Endothelial cell of umbilical vein (primary cell): ENCODE measurements at regions not wholly inside any gene's neighbourhood (a gene's known extent, or its start where the extent isn't known, plus 50 kb on each side); places are given as distances from the start of the nearest gene placed in this dataset.

Experiments
- BruUV-seq: library from RNA; stranded (reverse); fragments of 400-500 nt; replicated peaks from 2 replicates; lab custom pipeline; 2021; lab: Mats Ljungman, UMichigan
- CTCF ChIA-PET: fragments of 300-600, 350-600 bp; sonication (Branson Sonifier 250); formaldehyde crosslinking; loops from one replicate; lab custom pipeline; 2021; ENCODE audit warnings: antibody characterized with exemption, inconsistent platforms; lab: Charles Lee
- POLR2A ChIA-PET: fragments of 300-600, 350-600 bp; sonication (Branson Sonifier 250); formaldehyde crosslinking; loops from one replicate; lab custom pipeline; 2021; ENCODE audit warnings: antibody characterized with exemption, inconsistent platforms; lab: Charles Lee
- DNase-seq: peaks from one replicate; pipeline ENCODE4 v3.0.0-alpha.2; 2011; ENCODE audit warnings: low read depth, low spot score
- FAIRE-seq: peaks from 2 replicates; lab custom pipeline; 2011; peaks lifted over from hg19 to GRCh38; lab: Jason Lieb, UNC
- H2AFZ ChIP-seq: 2 replicates; pipeline ENCODE4 v1.6.0; 2012; ENCODE audit warnings: low read depth, low read length, control low read depth, inconsistent platforms
- H3K27ac ChIP-seq: 2 replicates; pipeline ENCODE4 v1.5.1; 2011; ENCODE audit warnings: low read depth, mild to moderate bottlenecking, control low read depth, low read length, moderate library complexity; ENCODE audit not compliant: insufficient read depth
- H3K27me3 ChIP-seq, 2 experiments: 2 replicates each; pipeline versions ENCODE4 v1.6.0 to v1.6.1; 2011; ENCODE audit warnings: low read length in 2 of 2, mixed read lengths in 1 of 2; ENCODE audit not compliant: control insufficient read depth in 2 of 2, insufficient read depth in 2 of 2
- H3K36me3 ChIP-seq, 2 experiments: 2 replicates in 1 of 2; 3 replicates in 1 of 2; pipeline ENCODE4 v1.5.1; 2011; ENCODE audit warnings: low read length in 2 of 2, mild to moderate bottlenecking in 1 of 2, moderate library complexity in 1 of 2; ENCODE audit not compliant: control insufficient read depth in 2 of 2, insufficient read depth in 2 of 2; ENCODE audit errors: extremely low read depth in 1 of 2
- H3K4me1 ChIP-seq: 3 replicates; pipeline ENCODE4 v1.5.1; 2011; ENCODE audit warnings: mild to moderate bottlenecking, low read length; ENCODE audit not compliant: control insufficient read depth, insufficient read depth; ENCODE audit errors: extremely low read depth
- H3K4me2 ChIP-seq: 2 replicates; pipeline ENCODE4 v1.6.1; 2011; ENCODE audit warnings: low read length, control low read depth, mixed read lengths; ENCODE audit not compliant: insufficient read depth
- H3K4me3 ChIP-seq, 3 experiments: fragments of 200-600 bp in 1 of 3; sonication (generic), shearing (Covaris generic) in 1 of 3; replicated peaks in 1 of 3; 2 replicates each; pipeline ENCODE4 v1.5.1; 2011 to 2016; ENCODE audit warnings: control low read depth in 3 of 3, low read length in 3 of 3, mild to moderate bottlenecking in 2 of 3, inconsistent platforms in 1 of 3, low read depth in 1 of 3, moderate library complexity in 1 of 3; ENCODE audit not compliant: insufficient read depth in 1 of 3
- H3K79me2 ChIP-seq: 2 replicates; pipeline ENCODE4 v1.6.0; 2012; ENCODE audit warnings: low read length, inconsistent platforms; ENCODE audit not compliant: control insufficient read depth, insufficient read depth
- H3K9ac ChIP-seq: replicated peaks from 2 replicates; pipeline ENCODE3; 2011; ENCODE audit warnings: low read length, control low read depth; ENCODE audit not compliant: insufficient read depth; ENCODE audit errors: extremely low read depth
- H3K9me1 ChIP-seq: replicated peaks from 3 replicates; pipeline ENCODE4 v1.6.0; 2011; ENCODE audit warnings: mild to moderate bottlenecking, low read length; ENCODE audit not compliant: control insufficient read depth, insufficient read depth; ENCODE audit errors: extremely low read depth
- H3K9me3 ChIP-seq: replicated peaks from 2 replicates; pipeline ENCODE4 v1.5.1; 2012; ENCODE audit warnings: low read length, inconsistent platforms; ENCODE audit not compliant: control insufficient read depth, insufficient read depth
- H4K20me1 ChIP-seq: replicated peaks from 2 replicates; pipeline ENCODE3; 2011; ENCODE audit warnings: mild to moderate bottlenecking, low read length; ENCODE audit not compliant: control insufficient read depth, insufficient read depth; ENCODE audit errors: extremely low read depth
- EZH2 ChIP-seq: IDR thresholded peaks from 2 replicates; pipeline ENCODE4 v1.6.1; 2012; ENCODE audit warnings: borderline replicate concordance, low read depth, mild to moderate bottlenecking, moderate library complexity, low read length, inconsistent platforms; ENCODE audit not compliant: severe bottlenecking
- FOS ChIP-seq: IDR thresholded peaks from 2 replicates; pipeline ENCODE4 v1.6.1; 2011; ENCODE audit warnings: mild to moderate bottlenecking, low read length, moderate library complexity, borderline replicate concordance; ENCODE audit not compliant: insufficient read depth
- GATA2 ChIP-seq: IDR thresholded peaks from 2 replicates; pipeline ENCODE4 v1.7.0; 2011; ENCODE audit warnings: low read depth, mild to moderate bottlenecking, moderate library complexity, mixed read lengths, low read length; ENCODE audit not compliant: insufficient read length, insufficient read depth
- JUN ChIP-seq: IDR thresholded peaks from 2 replicates; pipeline ENCODE4 v1.6.1; 2011; ENCODE audit warnings: borderline replicate concordance, low read depth; ENCODE audit not compliant: insufficient read length, insufficient read depth
- MYC ChIP-seq: IDR thresholded peaks from one replicate; pipeline ENCODE4 v1.6.1; 2011; ENCODE audit warnings: mild to moderate bottlenecking, low read depth, low read length
- POLR2A ChIP-seq: IDR thresholded peaks from 2 replicates; pipeline ENCODE4 v1.6.1; 2012; ENCODE audit warnings: low read depth, mild to moderate bottlenecking, control low read depth, low read length
- POLR2AphosphoS5 ChIP-seq: IDR thresholded peaks from 2 replicates; pipeline ENCODE4 v1.6.1; 2012; ENCODE audit warnings: low read depth, mild to moderate bottlenecking, control low read depth, low read length, moderate library complexity; ENCODE audit not compliant: insufficient read depth
- dilution Hi-C: fragments of 300-500 bp; cut with MboI; formaldehyde crosslinking; loops from one replicate; pipeline ENCODE4 v1.15.0; 2019; ENCODE audit warnings: low sequenced_read_pairs; ENCODE audit not compliant: extremely low pct_ligation_motif_present
- intact Hi-C: fragments of 100-400 bp; cut with micrococcal nuclease; formaldehyde crosslinking; loops from one replicate; pipeline ENCODE4 v1.10.0; 2022
- TF ChIP-seq, protein P1 (sequence below): IDR thresholded peaks from 2 replicates; pipeline ENCODE4 v1.6.1; 2011; ENCODE audit not compliant: insufficient read depth, insufficient read length
- TF ChIP-seq, protein P2 (sequence below), 2 donors: IDR thresholded peaks; 1 replicate in 1 of 2; 2 replicates in 1 of 2; pipeline ENCODE4 v1.5.1; 2011; ENCODE audit warnings: low read length in 2 of 2, mild to moderate bottlenecking in 2 of 2, moderate library complexity in 2 of 2, control low read depth in 1 of 2, inconsistent platforms in 1 of 2, low read depth in 1 of 2; ENCODE audit not compliant: insufficient read depth in 1 of 2; ENCODE audit errors: extremely low read depth in 1 of 2

DNA sequence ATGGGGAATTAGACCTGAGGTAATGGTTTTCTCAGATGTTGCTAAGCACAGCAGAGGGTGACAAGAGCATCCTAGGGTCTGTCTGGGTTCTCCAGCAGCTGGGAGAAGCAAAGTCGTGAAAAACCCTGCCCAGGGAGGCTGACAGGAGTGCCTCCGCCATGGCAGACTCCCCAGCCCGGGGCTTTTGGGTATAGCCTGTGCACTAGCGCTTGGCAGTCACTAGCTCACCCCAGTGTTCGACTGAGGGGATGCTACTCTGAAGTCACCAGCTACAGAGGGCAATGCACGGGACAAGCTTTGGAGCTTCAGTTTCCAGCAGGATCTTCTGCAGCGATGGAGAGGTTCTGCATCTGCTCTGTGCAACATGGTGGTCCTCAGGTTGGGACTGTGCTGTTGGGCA lies 87.5 kb downstream of the ING1 start:
- intact Hi-C loops = no loop called here

More for the DNA sequence above, 87.5 kb downstream of the ING1 start:
- no peak for FAIRE-seq
- no peak overlapping the region for H3K4me3 ChIP-seq
- no peaks in the 10 kb centered on the region for H3K9me1 ChIP-seq
- TF ChIP-seq, protein P1, sequence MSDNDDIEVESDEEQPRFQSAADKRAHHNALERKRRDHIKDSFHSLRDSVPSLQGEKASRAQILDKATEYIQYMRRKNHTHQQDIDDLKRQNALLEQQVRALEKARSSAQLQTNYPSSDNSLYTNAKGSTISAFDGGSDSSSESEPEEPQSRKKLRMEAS = no peak
- TF ChIP-seq JUN (no peak), MYC (no peak), POLR2A (no peak), POLR2AphosphoS5 (no peak), FOS (no peak), GATA2 (no peak), EZH2 (no peak)
- TF ChIP-seq, protein P2, sequence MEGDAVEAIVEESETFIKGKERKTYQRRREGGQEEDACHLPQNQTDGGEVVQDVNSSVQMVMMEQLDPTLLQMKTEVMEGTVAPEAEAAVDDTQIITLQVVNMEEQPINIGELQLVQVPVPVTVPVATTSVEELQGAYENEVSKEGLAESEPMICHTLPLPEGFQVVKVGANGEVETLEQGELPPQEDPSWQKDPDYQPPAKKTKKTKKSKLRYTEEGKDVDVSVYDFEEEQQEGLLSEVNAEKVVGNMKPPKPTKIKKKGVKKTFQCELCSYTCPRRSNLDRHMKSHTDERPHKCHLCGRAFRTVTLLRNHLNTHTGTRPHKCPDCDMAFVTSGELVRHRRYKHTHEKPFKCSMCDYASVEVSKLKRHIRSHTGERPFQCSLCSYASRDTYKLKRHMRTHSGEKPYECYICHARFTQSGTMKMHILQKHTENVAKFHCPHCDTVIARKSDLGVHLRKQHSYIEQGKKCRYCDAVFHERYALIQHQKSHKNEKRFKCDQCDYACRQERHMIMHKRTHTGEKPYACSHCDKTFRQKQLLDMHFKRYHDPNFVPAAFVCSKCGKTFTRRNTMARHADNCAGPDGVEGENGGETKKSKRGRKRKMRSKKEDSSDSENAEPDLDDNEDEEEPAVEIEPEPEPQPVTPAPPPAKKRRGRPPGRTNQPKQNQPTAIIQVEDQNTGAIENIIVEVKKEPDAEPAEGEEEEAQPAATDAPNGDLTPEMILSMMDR (IDR thresholded peaks at IDR 0.05; ENCODE audit: extremely low read depth in 1 of 2, insufficient read depth in 1 of 2, low read depth in 1 of 2, low read length in 2 of 2) = no peak
- POLR2A ChIA-PET = no interaction called here
- dilution Hi-C loops = no loop called here
- no peaks in the 10 kb centered on the region for H3K36me3 ChIP-seq
- H4K20me1 ChIP-seq = no peaks in the 10 kb centered on the region
- H3K4me2 ChIP-seq = no peak overlapping the region
- BruUV-seq = no TSS peak
- peaks cover 12% of the 10 kb centered on the region for H3K4me1 ChIP-seq
- no peak overlapping the region for H3K9ac ChIP-seq
- CTCF ChIA-PET = interaction anchor here (1.1 to 1.4 kb wide), 3 partner anchors 11 to 85 kb away, joined by 3 to 5 read pairs (median 3); no protein-coding TSS in a partner anchor
- no peaks in the 10 kb centered on the region for H3K79me2 ChIP-seq
- no peak for DNase-seq
- no peak overlapping the region for H3K27ac ChIP-seq
- H3K9me3 ChIP-seq = no peaks in the 10 kb centered on the region
- peaks cover 0 to 6% of the 10 kb centered on the region in 2 experiments for H3K27me3 ChIP-seq
- no peak overlapping the region for H2AFZ ChIP-seq
